ENCODE measurements at regions not wholly inside any gene's neighbourhood (a gene's known extent, or its start where the extent isn't known, plus 50 kb on each side); places are given as distances from the start of the nearest gene placed in this dataset.

GRCh38 chr5:105263515-105263914 is 1700.9 kb upstream of the NUDT12 start:
- intact Hi-C loops (cut with micrococcal nuclease; ENCODE audit: unreplicated experiment) = no loop called here
- Histone ChIP-seq H3K9me3 (ENCODE audit: low read length) (no peaks in the 10 kb centered on the region), H3K4me2 (ENCODE audit: low read length) (no peak overlapping the region), H3K4me3 (ENCODE audit: low read depth, low read length, poor library complexity, severe bottlenecking) (no peak overlapping the region), H3K79me2 (ENCODE audit: insufficient read depth, low read depth, low read length) (no peaks in the 10 kb centered on the region), H3K27ac (ENCODE audit: low read depth, low read length, poor library complexity, severe bottlenecking) (no peak overlapping the region), H3K9me2 (ENCODE audit: insufficient read depth, low read length) (no peaks in the 10 kb centered on the region), H3K4me1 (ENCODE audit: insufficient read depth, low read length, poor library complexity, severe bottlenecking) (no peaks in the 10 kb centered on the region), H3K36me3 (ENCODE audit: insufficient read depth, low read length) (no peaks in the 10 kb centered on the region), H4K20me1 (ENCODE audit: insufficient read depth, low read length) (no peaks in the 10 kb centered on the region), H2AFZ (ENCODE audit: low read length) (no peak overlapping the region)
- DNase-seq (ENCODE audit: low spot score) = no peak
- POLR2A ChIA-PET = no interaction called here
- CTCF ChIA-PET (ENCODE audit: unreplicated experiment) = no interaction called here
- TF ChIP-seq CTCF (conservative IDR thresholded peaks at IDR 0.05; ENCODE audit: low read length) = no peak
- no peak for TF ChIP-seq EZH2phosphoT487 (IDR thresholded peaks at IDR 0.05; ENCODE audit: borderline replicate concordance, low read depth, low read length)
- BruUV-seq (replicated peaks) = no TSS peak

- POLR2A ChIA-PET = no interaction called here
- no peak for DNase-seq (ENCODE audit: low spot score)
- H3K79me2 ChIP-seq (ENCODE audit: insufficient read depth, low read depth, low read length) = no peaks in the 10 kb centered on the region
- intact Hi-C loops (cut with micrococcal nuclease; ENCODE audit: unreplicated experiment) = no loop called here
- H3K4me1 ChIP-seq (ENCODE audit: insufficient read depth, low read length, poor library complexity, severe bottlenecking) = no peaks in the 10 kb centered on the region
- CTCF ChIA-PET (ENCODE audit: unreplicated experiment) = no interaction called here
- no peaks in the 10 kb centered on the region for H3K9me2 ChIP-seq (ENCODE audit: insufficient read depth, low read length)
- H3K4me3 ChIP-seq (ENCODE audit: low read depth, low read length, poor library complexity, severe bottlenecking) = no peak overlapping the region
- no peaks in the 10 kb centered on the region for H4K20me1 ChIP-seq (ENCODE audit: insufficient read depth, low read length)
- H3K27ac ChIP-seq (ENCODE audit: low read depth, low read length, poor library complexity, severe bottlenecking) = no peak overlapping the region
- H3K4me2 ChIP-seq (ENCODE audit: low read length) = no peak overlapping the region
- no TSS peak for BruUV-seq (replicated peaks)
- H3K9me3 ChIP-seq (ENCODE audit: low read length) = no peaks in the 10 kb centered on the region
- no peak for TF ChIP-seq CTCF (conservative IDR thresholded peaks at IDR 0.05; ENCODE audit: low read length)
- no peak for TF ChIP-seq EZH2phosphoT487 (IDR thresholded peaks at IDR 0.05; ENCODE audit: borderline replicate concordance, low read depth, low read length)
- no peak overlapping the region for H2AFZ ChIP-seq (ENCODE audit: low read length)
- H3K36me3 ChIP-seq (ENCODE audit: insufficient read depth, low read length) = no peaks in the 10 kb centered on the region
These were observed 1697.1 kb upstream of the NUDT12 start for GRCh38 chr5:105259581-105260217.

- H3K36me3 ChIP-seq (ENCODE audit: insufficient read depth, low read length) = no peaks in the 10 kb centered on the region
- no peak overlapping the region for H3K4me2 ChIP-seq (ENCODE audit: low read length)
- no TSS peak for BruUV-seq (replicated peaks)
- no peaks in the 10 kb centered on the region for H4K20me1 ChIP-seq (ENCODE audit: insufficient read depth, low read length)
- DNase-seq (ENCODE audit: low spot score) = no peak
- H2AFZ ChIP-seq (ENCODE audit: low read length) = no peak overlapping the region
- no peak overlapping the region for H3K4me3 ChIP-seq (ENCODE audit: low read depth, low read length, poor library complexity, severe bottlenecking)
- ChIA-PET CTCF (ENCODE audit: unreplicated experiment) (no interaction called here), POLR2A (no interaction called here)
- H3K9me2 ChIP-seq (ENCODE audit: insufficient read depth, low read length) = no peaks in the 10 kb centered on the region
- H3K27ac ChIP-seq (ENCODE audit: low read depth, low read length, poor library complexity, severe bottlenecking) = no peak overlapping the region
- TF ChIP-seq EZH2phosphoT487 (IDR thresholded peaks at IDR 0.05; ENCODE audit: borderline replicate concordance, low read depth, low read length) (no peak), CTCF (conservative IDR thresholded peaks at IDR 0.05; ENCODE audit: low read length) (no peak)
- H3K79me2 ChIP-seq (ENCODE audit: insufficient read depth, low read depth, low read length) = no peaks in the 10 kb centered on the region
- H3K4me1 ChIP-seq (ENCODE audit: insufficient read depth, low read length, poor library complexity, severe bottlenecking) = no peaks in the 10 kb centered on the region
- intact Hi-C loops (cut with micrococcal nuclease; ENCODE audit: unreplicated experiment) = no loop called here
- no peaks in the 10 kb centered on the region for H3K9me3 ChIP-seq (ENCODE audit: low read length)
These were observed 1676.0 kb upstream of the NUDT12 start for GRCh38 chr5:105238561-105238960.
